Small intestine (tissue), 7 donors: ENCODE measurements at regions not wholly inside any gene's neighbourhood (a gene's known extent, or its start where the extent isn't known, plus 50 kb on each side); places are given as distances from the start of the nearest gene placed in this dataset.
A peak's percentile ranks its signal among the peaks of the same experiment; 100 is the strongest.

Experiments used
- DNase-seq, 2 donors: peaks; one replicate each; pipeline versions ENCODE4 v3.0.0 to v3.0.0-alpha.2; 2013
- FAIRE-seq: peaks from 2 replicates; lab custom pipeline; 2012; peaks lifted over from hg19 to GRCh38; lab: Jason Lieb, UNC
- H3K27ac ChIP-seq, 3 donors: one replicate each; pipeline ENCODE4 v1.5.1; 2013; ENCODE audit warnings: low read length in 2 of 3, mild to moderate bottlenecking in 2 of 3, control low read depth in 1 of 3, inconsistent platforms in 1 of 3, low read depth in 1 of 3, moderate library complexity in 1 of 3
- H3K27me3 ChIP-seq, 3 donors: one replicate each; pipeline ENCODE4 v1.6.1; 2013; ENCODE audit warnings: low read length in 3 of 3, inconsistent platforms in 1 of 3; ENCODE audit not compliant: control insufficient read depth in 3 of 3, insufficient read depth in 3 of 3
- H3K36me3 ChIP-seq, 3 donors: one replicate each; pipeline ENCODE4 v1.6.1; 2013; ENCODE audit warnings: low read length in 3 of 3, inconsistent platforms in 1 of 3, low read depth in 1 of 3, mild to moderate bottlenecking in 1 of 3, moderate library complexity in 1 of 3; ENCODE audit not compliant: control insufficient read depth in 3 of 3, insufficient read depth in 2 of 3
- H3K4me1 ChIP-seq, 3 donors: one replicate each; pipeline ENCODE4 v1.6.1; 2013; ENCODE audit warnings: low read length in 2 of 3, inconsistent platforms in 1 of 3, low read depth in 1 of 3, mild to moderate bottlenecking in 1 of 3, moderate library complexity in 1 of 3; ENCODE audit not compliant: control insufficient read depth in 3 of 3, insufficient read depth in 2 of 3
- H3K4me3 ChIP-seq, 3 donors: one replicate each; pipeline ENCODE4 v1.5.1; 2013; ENCODE audit warnings: low read length in 3 of 3, control low read depth in 1 of 3, inconsistent platforms in 1 of 3, low read depth in 1 of 3, mild to moderate bottlenecking in 1 of 3, moderate library complexity in 1 of 3
- H3K9me3 ChIP-seq, 2 donors: one replicate each; pipeline ENCODE4 v1.6.1; 2013; ENCODE audit warnings: low read depth in 1 of 2, low read length in 1 of 2; ENCODE audit not compliant: control insufficient read depth in 2 of 2, insufficient read depth in 1 of 2
- WGBS, 3 donors: extraction: QIAGEN DNeasy Blood & Tissue Kit; methylation state at CpG; one replicate each; pipeline ENCODE4 v1.1.7; 2013; 5-methylcytosine and 5-hydroxymethylcytosine counted together
- donor health status: healthy with polysubstance abuse.
- donor health status: control.
- donor health status: control.
- donor health status: Bipolar disorder and iron deficiency.
- donor health status: healthy.

DNA sequence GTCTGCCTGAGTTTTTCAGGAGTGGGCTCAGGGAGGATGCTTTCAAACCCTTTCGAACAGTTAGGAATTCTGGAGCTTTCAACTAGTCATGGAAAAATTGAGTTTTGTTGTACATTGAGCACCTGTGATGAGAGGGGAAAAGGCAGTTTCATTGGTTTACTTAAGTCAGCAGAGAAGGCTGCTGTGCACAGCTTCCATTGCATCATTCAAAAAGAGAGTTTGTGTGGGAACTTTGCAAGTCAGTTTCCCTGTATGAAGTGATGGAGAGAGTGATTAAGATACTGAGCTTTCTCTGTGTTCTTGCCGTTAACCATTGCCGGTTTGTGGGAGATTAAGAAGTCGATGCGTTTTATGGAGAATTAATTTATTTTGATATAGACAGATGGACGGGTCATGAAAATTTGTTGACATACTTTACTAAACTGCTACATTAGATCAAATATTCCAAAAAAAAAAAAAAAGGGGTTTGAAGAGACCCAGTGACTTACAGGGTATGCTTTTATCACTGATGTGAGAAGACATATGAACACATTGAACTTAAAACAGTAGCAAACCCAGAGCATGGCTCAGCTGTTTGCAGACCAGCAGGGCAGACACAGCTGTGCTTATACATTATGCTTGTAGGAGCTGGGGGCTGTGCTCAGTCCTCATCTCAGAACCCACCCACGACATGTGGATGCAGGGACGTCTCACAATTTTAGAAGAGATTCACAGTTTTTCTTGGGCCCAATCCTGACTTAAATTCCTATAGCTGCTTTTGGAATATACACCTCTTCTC is 234.1 kb downstream of the SOX4 start:
- no peak for FAIRE-seq
- 62 to 75% (median 75%) methylated on average over 8 of the region's 8 CpGs for WGBS, 3 donors
- peaks cover 0 to 17% (median 0%) of the 10 kb centered on the region in 3 donors for H3K4me1 ChIP-seq
- H3K4me3 ChIP-seq: no peak overlapping the region
- H3K36me3 ChIP-seq: no peaks in the 10 kb centered on the region
- DNase-seq: no peak
- H3K27ac ChIP-seq: no peak overlapping the region
- no peaks in the 10 kb centered on the region for H3K27me3 ChIP-seq
- H3K9me3 ChIP-seq: no peaks in the 10 kb centered on the region

DNA sequence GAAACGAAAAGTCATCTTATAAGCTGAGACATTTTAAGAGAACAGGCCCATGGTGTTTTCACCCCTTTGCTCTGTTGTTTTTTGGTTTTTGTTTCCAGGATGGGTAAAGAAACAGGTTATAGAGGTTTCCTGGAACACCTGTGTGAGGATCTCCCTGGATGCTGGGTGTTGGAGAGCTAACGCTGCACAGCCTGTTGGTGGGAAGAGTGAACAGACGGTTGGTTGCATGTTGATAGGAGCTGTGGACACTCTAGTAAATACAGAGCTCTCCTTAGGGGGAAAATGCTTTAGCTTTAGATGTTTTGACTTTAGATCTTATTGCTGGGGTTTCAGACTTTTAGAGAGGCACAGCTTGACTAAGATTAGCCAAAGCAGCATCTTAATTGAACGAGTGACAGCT is 235.2 kb downstream of the SOX4 start:
- Histone ChIP-seq H3K27ac (no peak overlapping the region), H3K9me3 (no peaks in the 10 kb centered on the region), H3K4me3 (no peak overlapping the region), H3K36me3 (no peaks in the 10 kb centered on the region), H3K4me1 (peaks cover 0 to 17% (median 0%) of the 10 kb centered on the region in 3 donors), H3K27me3 (no peaks in the 10 kb centered on the region)
- 81 to 84% (median 82%) methylated on average over 4 of the region's 4 CpGs for WGBS, 3 donors
- FAIRE-seq: no peak
- no peak for DNase-seq

DNA sequence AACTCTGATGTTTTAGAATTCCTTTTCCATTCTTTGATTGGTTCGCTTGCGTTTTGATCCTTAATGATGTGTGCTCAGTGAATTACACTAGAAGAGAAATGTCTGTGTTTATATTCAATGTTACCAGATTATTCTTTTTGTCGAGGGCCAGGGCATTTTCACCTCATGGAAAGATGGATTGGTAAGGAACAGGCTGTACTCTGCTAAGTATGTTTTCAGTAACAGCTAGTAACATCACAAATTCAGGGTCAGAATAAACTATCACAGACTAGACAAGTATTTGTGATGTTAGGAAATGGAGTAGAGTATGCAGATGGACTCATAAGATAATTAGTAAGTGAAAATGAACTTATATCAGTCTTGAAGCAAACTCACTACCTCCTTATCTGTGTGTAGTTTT is 235.6 kb downstream of the SOX4 start:
- H3K4me3 ChIP-seq: no peak overlapping the region
- DNase-seq (no peak), FAIRE-seq (no peak)
- no peaks in the 10 kb centered on the region for H3K36me3 ChIP-seq
- H3K27ac ChIP-seq: no peak overlapping the region
- WGBS, 3 donors: 77 to 92% (median 78%) methylated on average over 3 of the region's 3 CpGs
- H3K27me3 ChIP-seq: no peaks in the 10 kb centered on the region
- H3K9me3 ChIP-seq: no peaks in the 10 kb centered on the region
- H3K4me1 ChIP-seq: peaks cover 0 to 15% (median 0%) of the 10 kb centered on the region in 3 donors

DNA sequence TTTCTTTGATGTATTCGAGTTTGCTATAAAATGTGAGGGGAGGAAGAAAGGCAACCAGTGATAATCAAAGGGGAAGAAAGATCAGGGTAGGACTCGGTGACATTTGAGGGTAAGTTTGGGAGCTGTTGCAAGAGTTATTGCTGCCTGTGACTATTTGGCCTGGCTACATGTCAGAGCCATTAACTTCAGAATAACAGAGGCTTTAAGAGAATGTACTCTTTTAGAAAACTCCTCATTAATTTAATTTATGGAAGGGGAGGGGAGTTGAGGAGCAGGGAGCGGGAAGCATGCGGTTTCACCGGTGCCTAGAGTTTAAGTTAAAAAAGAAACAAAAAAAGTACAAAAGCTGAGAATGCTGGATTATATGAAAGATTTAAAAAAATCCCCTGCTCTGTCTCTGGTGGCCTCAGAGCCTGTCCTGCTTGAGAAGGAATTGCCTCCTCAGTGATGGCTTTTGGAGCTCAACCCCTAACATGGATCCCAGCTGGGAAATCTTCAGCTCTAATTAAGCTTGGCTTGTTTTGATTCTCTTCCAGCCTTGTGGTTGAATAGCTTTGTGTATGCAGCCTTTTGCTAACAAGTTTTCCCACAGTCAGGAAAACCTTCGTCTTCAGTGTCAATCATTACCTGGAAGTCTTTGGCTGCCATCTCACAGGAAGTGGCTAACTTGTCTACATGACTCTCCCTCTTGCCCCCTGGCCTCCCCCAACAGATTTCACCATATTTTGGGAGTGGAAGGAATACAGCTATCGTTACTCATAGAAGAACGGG is 238.2 kb downstream of the SOX4 start:
- Histone ChIP-seq H3K4me3 (no peak overlapping the region), H3K9me3 (no peaks in the 10 kb centered on the region), H3K36me3 (no peaks in the 10 kb centered on the region), H3K27me3 (no peaks in the 10 kb centered on the region), H3K27ac (peak overlapping the region in 2 of 3 donors; percentile 1 to 10), H3K4me1 (peaks cover 0 to 5% (median 0%) of the 10 kb centered on the region in 3 donors)
- DNase-seq: no peak
- WGBS, 3 donors: 60 to 84% (median 73%) methylated on average over 8 of the region's 8 CpGs
- no peak for FAIRE-seq

DNA sequence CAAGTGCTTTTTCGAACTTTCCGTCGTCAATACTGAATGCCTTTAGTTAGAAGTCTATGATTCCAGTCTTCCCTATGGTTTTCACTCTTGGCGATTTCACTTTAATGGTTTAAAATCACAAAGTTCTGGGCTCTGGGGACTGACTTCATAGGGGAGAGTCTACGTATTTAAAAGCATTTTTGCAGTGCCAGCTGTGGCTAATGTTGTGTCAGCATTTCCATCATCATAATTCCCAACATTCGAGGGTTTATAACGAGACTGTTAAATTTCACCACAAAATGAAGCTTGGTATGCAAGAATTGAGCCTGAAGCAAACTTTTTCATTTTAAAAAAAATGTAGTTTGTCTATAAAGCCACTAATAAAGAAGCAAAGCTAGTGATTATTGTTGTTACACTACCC is 242.7 kb downstream of the SOX4 start:
- Histone ChIP-seq H3K27ac (no peak overlapping the region), H3K9me3 (no peaks in the 10 kb centered on the region), H3K4me1 (peaks cover 0 to 5% (median 0%) of the 10 kb centered on the region in 3 donors), H3K4me3 (no peak overlapping the region), H3K36me3 (no peaks in the 10 kb centered on the region), H3K27me3 (no peaks in the 10 kb centered on the region)
- DNase-seq: no peak
- FAIRE-seq: no peak
- 77 to 84% (median 81%) methylated on average over 7 of the region's 7 CpGs for WGBS, 3 donors

DNA sequence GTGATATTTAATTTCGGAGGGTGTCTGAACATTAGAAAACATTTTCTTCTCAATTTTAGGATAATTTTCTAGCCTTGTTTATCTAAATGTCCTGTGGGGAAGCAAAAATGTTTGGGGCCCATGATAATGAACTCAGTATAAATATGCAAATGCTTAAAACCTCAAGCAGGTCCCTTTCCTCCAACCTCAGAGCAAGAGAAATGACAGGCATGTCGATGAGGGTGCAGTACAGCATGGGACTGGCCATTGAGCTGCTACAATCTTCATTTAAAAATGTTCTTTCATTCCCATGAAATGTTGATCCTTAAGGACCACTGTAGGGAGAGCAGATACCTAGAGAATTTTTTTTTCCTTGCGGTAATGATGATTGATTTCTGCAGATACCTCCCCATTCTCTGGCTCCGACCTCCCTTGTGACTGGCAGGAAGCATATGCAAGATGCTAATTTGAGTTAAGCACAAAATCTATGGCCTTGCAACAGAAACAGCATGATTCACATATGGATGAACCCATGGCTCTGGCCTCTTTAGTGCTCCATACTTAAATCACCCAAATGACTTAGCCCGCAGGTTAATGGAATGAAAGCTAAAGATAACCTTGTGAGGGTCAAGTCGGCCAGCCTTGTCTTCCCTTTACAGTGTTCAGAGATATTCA is 243.3 kb downstream of the SOX4 start:
- no peaks in the 10 kb centered on the region for H3K9me3 ChIP-seq
- WGBS, 3 donors: 73 to 87% (median 80%) methylated on average over 6 of the region's 6 CpGs
- FAIRE-seq: no peak

DNA sequence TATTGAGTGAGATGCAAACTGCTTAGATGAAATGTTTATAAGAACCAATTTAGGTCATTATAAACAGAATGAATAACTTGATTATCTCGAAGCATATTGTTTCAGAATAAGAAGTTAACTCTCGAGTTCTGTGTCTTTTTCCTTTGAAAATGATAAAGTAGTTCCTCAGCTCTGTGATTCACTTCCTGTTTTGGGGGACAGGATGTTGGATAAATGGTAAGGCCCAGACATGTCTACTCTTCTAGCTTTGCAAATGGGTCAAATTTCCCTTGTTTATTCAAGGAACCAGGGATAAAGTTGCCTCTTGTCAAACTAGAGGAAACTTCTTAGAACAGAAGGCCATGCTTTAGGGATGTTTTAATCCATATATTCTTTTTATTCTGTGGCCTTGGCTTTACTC is 246.9 kb downstream of the SOX4 start:
- Histone ChIP-seq H3K4me1 (peaks cover 0 to 7% (median 0%) of the 10 kb centered on the region in 3 donors), H3K36me3 (no peaks in the 10 kb centered on the region), H3K27ac (no peak overlapping the region), H3K9me3 (no peaks in the 10 kb centered on the region), H3K27me3 (no peaks in the 10 kb centered on the region), H3K4me3 (no peak overlapping the region)
- no peak for FAIRE-seq
- WGBS, 3 donors: 41 to 73% (median 56%) methylated on average over 2 of the region's 2 CpGs
- DNase-seq: no peak

More for the DNA sequence above, 243.3 kb downstream of the SOX4 start:
- no peak overlapping the region for H3K27ac ChIP-seq
- no peak for DNase-seq
- peaks cover 0 to 3% (median 0%) of the 10 kb centered on the region in 3 donors for H3K4me1 ChIP-seq
- H3K4me3 ChIP-seq: no peak overlapping the region
- no peaks in the 10 kb centered on the region for H3K36me3 ChIP-seq
- H3K27me3 ChIP-seq: no peaks in the 10 kb centered on the region

DNA sequence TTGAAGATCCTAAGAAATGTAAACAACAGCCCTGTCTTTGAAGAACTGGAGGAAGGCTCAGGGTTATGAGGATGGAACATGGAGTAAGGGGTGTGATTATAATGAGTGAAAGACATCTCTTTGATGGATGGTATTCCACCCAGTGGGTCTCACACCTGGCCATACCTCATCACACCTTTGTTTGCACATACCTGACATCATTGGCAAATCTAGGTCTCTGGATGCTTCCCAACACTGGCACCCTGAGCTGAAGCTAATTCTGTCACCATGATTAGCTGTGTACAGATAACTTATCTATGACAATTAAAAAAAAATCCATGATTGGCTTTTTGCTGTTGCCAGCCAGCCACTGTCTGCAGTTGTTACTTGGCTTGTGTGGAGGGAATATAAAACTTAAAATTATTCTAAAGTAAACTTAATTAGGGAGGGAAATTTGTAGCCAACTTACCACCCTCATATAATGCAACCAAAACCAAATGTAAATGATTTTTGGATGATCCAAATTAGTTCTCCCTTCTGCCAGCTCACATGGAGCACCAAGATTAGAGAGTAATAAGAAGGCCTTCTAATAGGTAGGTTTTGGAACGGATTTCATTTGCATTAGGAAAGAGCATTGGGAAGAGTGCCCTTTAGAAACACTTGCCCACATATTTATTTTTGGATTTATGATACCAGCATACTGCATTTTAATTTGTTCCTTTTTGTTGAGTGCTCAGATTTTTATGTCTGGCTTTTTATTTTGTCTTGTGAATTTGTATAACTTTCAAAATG is 249.5 kb downstream of the SOX4 start:
- Histone ChIP-seq H3K9me3 (no peaks in the 10 kb centered on the region), H3K4me3 (no peak overlapping the region), H3K36me3 (no peaks in the 10 kb centered on the region), H3K27me3 (no peaks in the 10 kb centered on the region), H3K27ac (no peak overlapping the region), H3K4me1 (peaks cover 2 to 24% (median 10%) of the 10 kb centered on the region in 3 donors)
- 9 to 67% (median 41%) methylated on average over 1 of the region's 1 CpG for WGBS, 3 donors
- FAIRE-seq: no peak
- no peak for DNase-seq
